Stimulated activated CD8-positive, alpha-beta memory T cell treated with anti-CD3 and anti-CD28 coated beads, Interleukin-12 subunit alpha, Interleukin-12 subunit beta, amount 100 ng/mL, for 24 hours (primary cell): ENCODE measurements at regions not wholly inside any gene's neighbourhood (a gene's known extent, or its start where the extent isn't known, plus 50 kb on each side); places are given as distances from the start of the nearest gene placed in this dataset.

ENCODE experiments used
- DNase-seq: peaks from one replicate; pipeline ENCODE4 v3.0.0-alpha.2; 2020; ENCODE audit errors: extremely low read depth

GRCh38 chr14:76926521-76927251, 100.5 kb downstream of the LRRC74A start:
- no peak for DNase-seq

GRCh38 chr14:76925097-76925441, 98.9 kb downstream of the LRRC74A start:
- no peak for DNase-seq

GRCh38 chr14:76924371-76925096, 98.3 kb downstream of the LRRC74A start:
- DNase-seq: no peak

- no peak for DNase-seq
Observed at GRCh38 chr14:76923431-76924370, 97.5 kb downstream of the LRRC74A start.

GRCh38 chr14:76922584-76922983, 96.4 kb downstream of the LRRC74A start:
- no peak for DNase-seq

- DNase-seq: no peak
Observed at GRCh38 chr14:76922092-76922491, 95.9 kb downstream of the LRRC74A start.

GRCh38 chr14:76921088-76921399, 94.8 kb downstream of the LRRC74A start:
- no peak for DNase-seq

GRCh38 chr14:76920331-76921087, 94.3 kb downstream of the LRRC74A start:
- DNase-seq: no peak

GRCh38 chr14:76919431-76920330, 93.5 kb downstream of the LRRC74A start:
- no peak for DNase-seq
